Fibroblast of skin of right biceps (primary cell): ENCODE measurements at regions not wholly inside any gene's neighbourhood (a gene's known extent, or its start where the extent isn't known, plus 50 kb on each side); places are given as distances from the start of the nearest gene placed in this dataset.

Experiments used
- DNase-seq: peaks from one replicate; pipeline ENCODE4 v3.0.0-alpha.2; 2013

- DNase-seq, result no peak
Measured at GRCh38 chr14:65937079-65937959, 524.8 kb downstream of the FUT8 start.

- no peak for DNase-seq
Measured at GRCh38 chr14:65937960-65938316, 525.4 kb downstream of the FUT8 start.

- no peak for DNase-seq
Measured at GRCh38 chr14:65938738-65939137, 526.2 kb downstream of the FUT8 start.

DNA sequence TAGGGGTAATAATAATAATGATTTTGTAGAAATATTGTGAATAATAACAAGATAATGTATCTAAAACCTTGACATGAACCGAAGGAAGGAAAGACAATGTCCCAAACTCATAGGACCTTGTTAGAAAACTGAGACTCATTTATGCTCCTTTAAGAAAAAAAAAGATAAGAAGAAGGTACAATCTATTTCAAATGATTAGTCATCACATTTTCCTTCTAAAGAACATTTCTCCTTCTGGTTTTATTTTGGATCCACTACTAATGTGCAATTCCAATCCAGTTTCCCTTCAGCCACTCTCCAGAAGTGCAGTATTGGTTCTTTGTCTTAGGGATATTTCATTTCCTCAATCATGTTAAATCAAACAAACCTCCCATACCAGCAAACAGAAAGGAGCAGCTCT is 526.7 kb downstream of the FUT8 start:
- no peak for DNase-seq

- DNase-seq, result peak; percentile 22
Measured at GRCh38 chr14:65940056-65940735, 527.7 kb downstream of the FUT8 start.

GRCh38 chr14:65941091-65941490 is 528.6 kb downstream of the FUT8 start:
- DNase-seq, result no peak

GRCh38 chr14:65943150-65943549 is 530.6 kb downstream of the FUT8 start:
- no peak for DNase-seq

DNA sequence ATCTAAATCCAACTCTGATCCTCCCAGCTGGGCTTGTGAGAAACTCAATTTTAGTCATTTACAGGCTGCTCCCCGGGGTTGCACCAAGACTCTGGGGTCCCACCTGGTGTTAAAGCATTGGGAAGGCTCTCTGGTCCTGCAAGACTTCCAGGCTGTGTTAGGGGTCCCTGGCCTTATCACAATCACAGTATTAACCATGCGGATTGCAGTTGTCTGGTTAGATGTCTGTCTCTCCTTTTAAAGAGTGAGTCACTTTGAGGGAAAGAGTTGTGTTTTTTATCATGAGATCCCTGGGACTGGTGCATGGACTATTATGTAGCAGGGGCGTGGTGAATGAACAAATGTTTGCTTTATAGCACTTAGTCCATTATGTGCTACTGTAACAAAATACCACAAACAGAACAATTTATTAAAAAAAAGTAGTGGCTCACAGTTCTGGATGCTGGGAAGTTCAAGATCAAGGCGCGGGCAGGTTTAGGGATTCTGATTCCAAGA is 531.4 kb downstream of the FUT8 start:
- DNase-seq, result no peak

DNA sequence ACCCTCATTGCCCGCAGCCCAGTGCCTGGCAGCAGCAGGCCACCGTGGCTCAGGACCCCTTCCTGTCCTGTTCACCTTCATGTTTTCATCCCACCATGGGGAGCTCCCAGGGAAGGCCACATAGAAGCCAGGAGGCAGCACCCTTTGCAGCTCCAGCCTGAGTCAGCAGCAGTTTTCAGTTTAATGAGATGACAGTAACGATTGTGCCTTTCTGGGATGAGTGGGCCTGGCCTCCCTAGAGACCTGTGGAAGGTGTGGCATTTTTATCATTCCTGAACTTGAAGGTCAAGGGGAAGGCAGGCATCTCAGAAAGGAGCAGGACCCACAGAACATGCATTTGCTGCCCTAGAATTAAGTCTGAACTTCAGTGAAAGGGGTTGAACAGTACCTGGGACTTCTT is 532.8 kb downstream of the FUT8 start:
- no peak for DNase-seq

GRCh38 chr14:65946494-65946893 is 534.0 kb downstream of the FUT8 start:
- DNase-seq, result no peak

- peak; percentile 7 for DNase-seq
Measured at GRCh38 chr14:65948302-65948701, 535.8 kb downstream of the FUT8 start.

- peak; percentile 49 for DNase-seq
Measured at GRCh38 chr14:65949711-65950516, 536.3 kb upstream of the CCDC196 start.

DNA sequence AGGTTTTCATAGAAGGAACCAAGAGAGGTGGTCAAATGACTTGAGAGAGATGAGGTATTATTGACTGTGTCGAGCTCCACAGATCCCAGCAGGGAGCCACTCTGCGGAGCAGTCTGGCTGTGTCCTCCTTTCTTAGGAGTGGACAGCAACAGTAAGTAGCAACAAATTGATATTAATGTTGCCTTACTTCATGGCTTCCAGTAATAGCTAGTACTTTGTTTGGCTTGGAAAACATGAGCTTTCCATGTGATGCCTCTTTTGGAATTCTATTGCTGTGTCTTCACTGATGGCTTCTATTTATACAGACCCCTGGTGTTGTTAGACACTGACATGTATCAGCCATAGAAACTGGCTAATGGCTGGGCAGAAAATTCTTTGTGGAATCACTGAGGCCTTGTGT is 531.2 kb upstream of the CCDC196 start:
- DNase-seq, result no peak

DNA sequence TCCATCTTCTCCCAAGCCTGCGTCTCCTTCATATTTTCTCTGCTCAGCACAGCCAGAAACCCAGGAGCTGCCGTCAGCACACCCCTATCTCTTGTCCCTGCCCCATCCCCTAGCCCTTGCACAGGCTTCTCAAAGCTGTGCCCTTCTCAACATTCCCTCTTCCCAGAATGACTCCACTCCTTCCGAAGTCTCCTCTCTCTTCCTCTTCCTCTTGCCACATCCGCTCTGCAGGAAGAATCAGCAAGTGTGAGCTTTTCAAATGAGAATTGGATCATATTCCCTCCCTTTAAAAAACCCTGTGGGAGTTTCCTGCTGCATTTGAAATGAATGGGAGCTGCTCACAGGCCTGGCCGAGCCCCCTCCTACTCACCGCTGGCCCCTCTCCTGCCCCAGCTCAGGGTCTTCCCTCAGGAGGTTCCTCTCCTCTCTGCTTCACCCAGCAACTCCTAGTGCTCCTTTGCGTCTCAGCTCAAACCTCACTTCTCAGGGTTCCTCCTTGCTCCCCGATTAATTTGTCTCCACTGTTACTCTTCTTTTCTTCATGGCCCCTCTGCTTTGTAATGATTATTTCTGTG is 528.5 kb upstream of the CCDC196 start:
- DNase-seq, result no peak

GRCh38 chr14:65958664-65959562 is 527.3 kb upstream of the CCDC196 start:
- peak; percentile 29 for DNase-seq

DNA sequence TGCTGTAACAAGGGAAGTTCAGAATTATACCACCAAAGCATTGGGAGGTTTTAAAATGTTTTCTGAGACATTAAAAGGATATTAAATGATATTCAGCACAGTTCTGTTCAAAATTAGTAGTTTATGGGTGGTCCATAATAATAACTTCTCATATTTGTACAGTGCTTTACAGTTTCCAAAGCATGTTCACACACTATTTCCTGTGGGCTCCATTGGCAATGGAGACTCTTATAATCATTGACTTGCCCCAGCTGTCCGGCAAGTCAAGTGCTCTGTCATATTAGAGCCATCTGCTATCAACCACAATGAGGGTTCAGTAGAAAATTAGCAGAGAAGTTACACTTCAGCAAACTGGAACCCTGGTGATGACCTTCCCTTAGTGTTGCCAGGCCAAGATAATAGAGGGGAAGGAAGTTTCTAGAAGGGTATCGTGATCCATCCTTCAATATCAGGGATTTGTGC is 526.6 kb upstream of the CCDC196 start:
- DNase-seq, result no peak

- DNase-seq, result peak; percentile 40
Measured at GRCh38 chr14:65961004-65961403, 525.2 kb upstream of the CCDC196 start.

DNA sequence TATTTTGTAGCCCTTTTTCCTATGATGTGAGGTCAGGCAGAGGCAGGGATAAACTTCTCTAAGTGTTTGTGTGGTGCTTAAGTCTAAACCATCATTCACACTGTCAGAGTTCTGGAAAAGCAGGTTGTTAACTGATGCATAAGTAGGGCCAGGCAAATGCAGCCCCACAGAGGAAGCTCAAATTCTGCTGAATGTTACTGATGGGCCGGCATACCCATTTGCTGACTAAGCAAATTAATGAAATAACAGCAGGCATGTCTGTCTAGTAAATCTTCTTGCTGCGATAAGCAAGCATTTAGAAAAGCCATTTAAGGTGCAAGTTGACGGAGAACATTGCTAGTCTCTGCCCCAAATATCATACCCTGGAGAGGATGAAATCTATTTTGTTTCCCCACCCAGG is 523.2 kb upstream of the CCDC196 start:
- no peak for DNase-seq

- DNase-seq, result no peak
Measured at GRCh38 chr14:65964366-65964765, 521.8 kb upstream of the CCDC196 start.

GRCh38 chr14:65966188-65966587 is 520.0 kb upstream of the CCDC196 start:
- no peak for DNase-seq

- peak; percentile 65 for DNase-seq
Measured at GRCh38 chr14:65972346-65972870, 513.8 kb upstream of the CCDC196 start.

DNA sequence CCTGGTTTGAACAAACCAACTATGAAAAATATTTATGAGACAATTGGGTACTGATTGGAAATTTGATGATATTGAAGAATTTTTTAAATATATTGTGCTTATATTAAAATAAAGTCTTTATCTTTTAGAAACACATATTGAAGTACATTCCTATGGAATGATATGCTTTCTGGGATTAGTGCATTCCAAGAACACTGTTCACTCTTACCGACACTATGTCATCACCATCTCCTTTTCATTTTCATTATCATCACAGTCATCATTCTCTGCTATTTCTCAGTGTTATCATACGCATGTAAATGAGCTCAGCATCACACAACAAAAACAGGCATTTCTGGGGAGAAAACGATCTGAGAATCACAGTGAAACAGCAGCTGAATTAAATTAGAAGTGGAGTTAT is 513.3 kb upstream of the CCDC196 start:
- peak; percentile 84 for DNase-seq
